Prostate gland (tissue), 2 donors: ENCODE measurements at regions not wholly inside any gene's neighbourhood (a gene's known extent, or its start where the extent isn't known, plus 50 kb on each side); places are given as distances from the start of the nearest gene placed in this dataset.

ENCODE experiments used
- POLR2A ChIP-seq: fragments of 450-650 bp; IDR thresholded peaks from one replicate; pipeline ENCODE4 v1.6.1; 2016; ENCODE audit warnings: antibody characterized with exemption, mild to moderate bottlenecking
- POLR2AphosphoS5 ChIP-seq: sonication (generic); formaldehyde crosslinking; IDR thresholded peaks from one replicate; pipeline ENCODE4 v1.6.1; 2017; ENCODE audit warnings: antibody characterized with exemption
- TF ChIP-seq, protein P1 (sequence below), 4 experiments: fragments of 200-600 bp in 2 of 4; fragments of 450-650 bp in 2 of 4; sonication (generic) in 2 of 4; IDR thresholded peaks; 1 replicate in 3 of 4; 2 replicates in 1 of 4; pipeline ENCODE4 v1.5.1; 2016 to 2019; ENCODE audit warnings: antibody characterized with exemption in 4 of 4, mild to moderate bottlenecking in 2 of 4, moderate library complexity in 2 of 4

DNA sequence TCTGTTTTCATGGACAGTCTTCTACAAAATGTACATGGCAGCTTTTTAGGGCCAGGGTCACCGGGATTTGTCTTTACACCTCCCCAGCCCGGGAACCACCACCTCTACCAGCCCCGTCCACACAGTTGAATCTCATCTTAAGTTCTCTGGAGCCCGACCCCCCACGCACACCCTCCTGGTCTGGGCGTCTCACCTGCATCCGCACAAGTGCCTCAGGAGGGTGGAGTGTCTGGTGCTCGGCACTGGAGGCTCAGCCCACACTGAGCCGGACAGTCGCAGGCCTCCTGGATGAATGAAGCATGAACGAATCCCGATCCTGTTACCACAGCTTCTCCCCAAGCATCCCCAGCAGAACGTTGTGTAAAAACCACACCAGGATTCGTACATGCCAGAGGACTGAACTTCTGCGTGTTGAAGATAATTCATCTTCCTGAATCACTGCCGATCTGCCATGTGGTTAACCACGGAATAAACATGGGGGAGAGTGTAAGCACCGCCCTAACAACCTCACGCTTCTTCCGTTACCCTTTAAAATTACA lies 162.0 kb downstream of the RTP5 start:
- TF ChIP-seq POLR2AphosphoS5 (no peak), POLR2A (no peak)
- TF ChIP-seq, protein P1, sequence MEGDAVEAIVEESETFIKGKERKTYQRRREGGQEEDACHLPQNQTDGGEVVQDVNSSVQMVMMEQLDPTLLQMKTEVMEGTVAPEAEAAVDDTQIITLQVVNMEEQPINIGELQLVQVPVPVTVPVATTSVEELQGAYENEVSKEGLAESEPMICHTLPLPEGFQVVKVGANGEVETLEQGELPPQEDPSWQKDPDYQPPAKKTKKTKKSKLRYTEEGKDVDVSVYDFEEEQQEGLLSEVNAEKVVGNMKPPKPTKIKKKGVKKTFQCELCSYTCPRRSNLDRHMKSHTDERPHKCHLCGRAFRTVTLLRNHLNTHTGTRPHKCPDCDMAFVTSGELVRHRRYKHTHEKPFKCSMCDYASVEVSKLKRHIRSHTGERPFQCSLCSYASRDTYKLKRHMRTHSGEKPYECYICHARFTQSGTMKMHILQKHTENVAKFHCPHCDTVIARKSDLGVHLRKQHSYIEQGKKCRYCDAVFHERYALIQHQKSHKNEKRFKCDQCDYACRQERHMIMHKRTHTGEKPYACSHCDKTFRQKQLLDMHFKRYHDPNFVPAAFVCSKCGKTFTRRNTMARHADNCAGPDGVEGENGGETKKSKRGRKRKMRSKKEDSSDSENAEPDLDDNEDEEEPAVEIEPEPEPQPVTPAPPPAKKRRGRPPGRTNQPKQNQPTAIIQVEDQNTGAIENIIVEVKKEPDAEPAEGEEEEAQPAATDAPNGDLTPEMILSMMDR (IDR thresholded peaks at IDR 0.05): no peak
